Astrocyte of the spinal cord (primary cell): ENCODE measurements at regions not wholly inside any gene's neighbourhood (a gene's known extent, or its start where the extent isn't known, plus 50 kb on each side); places are given as distances from the start of the nearest gene placed in this dataset.

Experiments used
- DNase-seq: peaks from one replicate; pipeline ENCODE4 v3.0.0; 2011; ENCODE audit warnings: low read depth, low spot score
- H3K4me3 ChIP-seq: 2 replicates; pipeline ENCODE4 v1.5.1; 2011; ENCODE audit warnings: low read depth, mild to moderate bottlenecking, low read length, moderate library complexity
- CTCF ChIP-seq: IDR thresholded peaks from 2 replicates; pipeline ENCODE4 v1.5.1; 2012; ENCODE audit warnings: low read depth, mild to moderate bottlenecking, low read length, inconsistent platforms
- in situ Hi-C: cut with HindIII; loops from 2 replicates; pipeline ENCODE4 v1.10.0; 2017; ENCODE audit warnings: low sequenced_read_pairs

GRCh38 chr5:167051402-167051768 is 1240.1 kb upstream of the WWC1 start:
- DNase-seq: no peak
- in situ Hi-C loops: no loop called here
- H3K4me3 ChIP-seq: no peak overlapping the region
- TF ChIP-seq CTCF: no peak

GRCh38 chr5:167052791-167053190 is 1238.7 kb upstream of the WWC1 start:
- in situ Hi-C loops: no loop called here

GRCh38 chr5:167057665-167058064 is 1233.8 kb upstream of the WWC1 start:
- in situ Hi-C loops: no loop called here
- DNase-seq: no peak
- TF ChIP-seq CTCF: no peak
- H3K4me3 ChIP-seq: no peak overlapping the region

More at GRCh38 chr5:167052791-167053190, 1238.7 kb upstream of the WWC1 start:
- no peak for DNase-seq
- no peak for TF ChIP-seq CTCF
- H3K4me3 ChIP-seq: no peak overlapping the region

GRCh38 chr5:167061695-167062094 is 1229.8 kb upstream of the WWC1 start:
- H3K4me3 ChIP-seq: no peak overlapping the region
- in situ Hi-C loops: no loop called here
- TF ChIP-seq CTCF: no peak
- DNase-seq: no peak

- H3K4me3 ChIP-seq: no peak overlapping the region
- TF ChIP-seq CTCF: no peak
- in situ Hi-C loops: no loop called here
- no peak for DNase-seq
Observed at GRCh38 chr5:167063116-167063515, 1228.3 kb upstream of the WWC1 start.

- no peak for DNase-seq
- in situ Hi-C loops: no loop called here
- no peak overlapping the region for H3K4me3 ChIP-seq
- no peak for TF ChIP-seq CTCF
Observed at GRCh38 chr5:167063788-167064187, 1227.7 kb upstream of the WWC1 start.

GRCh38 chr5:167064198-167064776 is 1227.2 kb upstream of the WWC1 start:
- in situ Hi-C loops: no loop called here

More at GRCh38 chr5:167064198-167064776, 1227.2 kb upstream of the WWC1 start:
- no peak for DNase-seq
- TF ChIP-seq CTCF: no peak
- H3K4me3 ChIP-seq: no peak overlapping the region
